Bronchial epithelial cell (primary cell): ENCODE measurements at regions not wholly inside any gene's neighbourhood (a gene's known extent, or its start where the extent isn't known, plus 50 kb on each side); places are given as distances from the start of the nearest gene placed in this dataset.
A peak's percentile ranks its signal among the peaks of the same experiment; 100 is the strongest.

Source experiments
- DNase-seq: peaks from one replicate; pipeline ENCODE4 v3.0.0-alpha.2; 2010; ENCODE audit warnings: low read depth
- FAIRE-seq: peaks from 2 replicates; lab custom pipeline; 2011; peaks lifted over from hg19 to GRCh38; lab: Jason Lieb, UNC
- H3K27me3 ChIP-seq: 2 replicates; pipeline ENCODE4 v1.5.1; 2011; ENCODE audit warnings: low read length; ENCODE audit not compliant: control insufficient read depth, insufficient read depth
- H3K36me3 ChIP-seq: 2 replicates; pipeline ENCODE4 v1.5.1; 2011; ENCODE audit warnings: low read length; ENCODE audit not compliant: control insufficient read depth, insufficient read depth
- H3K4me3 ChIP-seq: 2 replicates; pipeline ENCODE4 v1.5.1; 2011; ENCODE audit warnings: mild to moderate bottlenecking, low read depth, low read length, control low read depth
- TF ChIP-seq, protein P1 (sequence below): IDR thresholded peaks from 2 replicates; pipeline ENCODE4 v1.5.1; 2011; ENCODE audit warnings: mild to moderate bottlenecking, moderate library complexity, low read length, control low read depth, inconsistent platforms; ENCODE audit not compliant: insufficient read depth, severe bottlenecking

DNA sequence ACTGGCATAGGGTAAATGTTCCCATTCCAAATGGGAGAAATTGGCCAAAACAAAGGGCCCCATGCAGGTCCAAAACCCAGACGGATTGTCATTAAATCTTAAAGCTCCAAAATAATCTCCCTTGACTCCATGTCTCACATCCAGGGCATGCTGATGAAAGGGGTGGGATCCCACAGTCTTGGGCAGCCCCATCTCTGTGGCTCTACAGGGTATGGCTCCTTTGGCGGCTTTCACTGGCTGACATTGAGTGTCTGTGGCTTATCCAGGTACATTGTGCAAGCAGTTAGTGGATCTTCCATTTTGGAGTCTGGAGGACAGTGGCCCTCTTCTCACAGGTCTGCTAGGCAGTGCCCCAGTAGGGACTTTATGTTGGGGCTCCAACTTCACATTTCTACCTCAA lies 772.9 kb upstream of the INTU start:
- no peaks in the 10 kb centered on the region for H3K36me3 ChIP-seq
- DNase-seq (no peak), FAIRE-seq (no peak)
- H3K4me3 ChIP-seq = no peak overlapping the region
- no peaks in the 10 kb centered on the region for H3K27me3 ChIP-seq
- TF ChIP-seq, protein P1, sequence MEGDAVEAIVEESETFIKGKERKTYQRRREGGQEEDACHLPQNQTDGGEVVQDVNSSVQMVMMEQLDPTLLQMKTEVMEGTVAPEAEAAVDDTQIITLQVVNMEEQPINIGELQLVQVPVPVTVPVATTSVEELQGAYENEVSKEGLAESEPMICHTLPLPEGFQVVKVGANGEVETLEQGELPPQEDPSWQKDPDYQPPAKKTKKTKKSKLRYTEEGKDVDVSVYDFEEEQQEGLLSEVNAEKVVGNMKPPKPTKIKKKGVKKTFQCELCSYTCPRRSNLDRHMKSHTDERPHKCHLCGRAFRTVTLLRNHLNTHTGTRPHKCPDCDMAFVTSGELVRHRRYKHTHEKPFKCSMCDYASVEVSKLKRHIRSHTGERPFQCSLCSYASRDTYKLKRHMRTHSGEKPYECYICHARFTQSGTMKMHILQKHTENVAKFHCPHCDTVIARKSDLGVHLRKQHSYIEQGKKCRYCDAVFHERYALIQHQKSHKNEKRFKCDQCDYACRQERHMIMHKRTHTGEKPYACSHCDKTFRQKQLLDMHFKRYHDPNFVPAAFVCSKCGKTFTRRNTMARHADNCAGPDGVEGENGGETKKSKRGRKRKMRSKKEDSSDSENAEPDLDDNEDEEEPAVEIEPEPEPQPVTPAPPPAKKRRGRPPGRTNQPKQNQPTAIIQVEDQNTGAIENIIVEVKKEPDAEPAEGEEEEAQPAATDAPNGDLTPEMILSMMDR = no peak

DNA sequence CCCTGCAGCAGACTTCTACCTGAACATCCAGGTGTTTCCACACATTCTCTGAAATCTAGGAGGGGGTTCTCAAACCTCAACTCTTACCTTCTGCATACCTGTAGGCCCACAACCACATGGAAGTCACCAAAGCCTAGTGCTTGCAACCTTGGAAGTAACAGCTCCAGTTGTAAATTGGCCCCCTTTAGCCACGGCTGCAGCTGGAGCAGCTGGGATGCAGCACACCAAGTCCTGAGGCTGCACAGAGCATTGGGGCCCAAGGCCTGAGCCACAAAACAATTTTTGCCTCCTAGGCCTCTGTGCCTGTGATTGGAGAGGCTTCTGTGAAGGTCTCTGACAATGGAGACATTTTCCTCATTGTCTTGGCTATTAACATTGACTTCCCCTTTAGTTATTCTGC lies 772.4 kb upstream of the INTU start:
- DNase-seq = no peak

DNA sequence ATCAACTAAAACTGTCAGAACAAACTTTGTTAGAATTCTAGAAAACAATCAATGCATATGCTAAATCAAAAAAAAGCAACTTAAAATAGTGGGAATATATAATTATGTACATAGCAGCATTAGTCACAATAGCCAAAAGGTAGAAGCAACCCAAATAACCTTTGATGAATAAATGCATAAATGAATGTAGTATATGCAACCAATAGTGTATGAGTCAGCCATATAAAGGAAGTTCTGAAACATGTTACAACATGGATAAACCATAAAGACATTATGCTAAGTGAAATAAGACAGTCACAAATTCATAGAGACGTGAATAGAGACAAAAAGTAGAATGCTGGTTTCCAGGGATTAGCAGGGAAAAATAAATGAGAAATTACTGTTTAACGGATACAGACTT lies 762.8 kb upstream of the INTU start:
- TF ChIP-seq, protein P1 = no peak
- Histone ChIP-seq H3K4me3 (no peak overlapping the region), H3K36me3 (no peaks in the 10 kb centered on the region), H3K27me3 (no peaks in the 10 kb centered on the region)
- DNase-seq = peak; percentile 94
- no peak for FAIRE-seq

More for the DNA sequence above, 772.4 kb upstream of the INTU start:
- no peak for FAIRE-seq
- Histone ChIP-seq H3K36me3 (no peaks in the 10 kb centered on the region), H3K4me3 (no peak overlapping the region), H3K27me3 (no peaks in the 10 kb centered on the region)
- TF ChIP-seq, protein P1 = no peak

DNA sequence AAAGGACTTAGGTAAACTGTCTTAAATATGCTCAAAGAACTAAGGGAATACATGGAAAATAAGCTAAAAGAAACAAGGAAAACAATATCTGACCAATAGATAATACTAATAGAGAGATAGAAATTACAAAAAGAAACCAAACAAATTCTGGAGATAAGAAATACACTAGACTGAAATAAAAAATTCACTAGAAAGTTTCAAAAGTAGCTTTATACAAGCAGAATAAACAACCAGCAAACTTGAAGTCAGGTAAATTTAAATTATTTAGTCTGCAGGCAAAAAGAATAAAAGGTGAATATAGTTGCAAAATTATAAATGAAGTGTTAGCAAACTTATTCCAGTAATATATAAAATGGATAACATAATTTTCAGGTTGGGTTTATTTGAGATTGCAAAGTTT lies 760.9 kb upstream of the INTU start:
- FAIRE-seq (no peak), DNase-seq (no peak)
- Histone ChIP-seq H3K4me3 (no peak overlapping the region), H3K36me3 (no peaks in the 10 kb centered on the region), H3K27me3 (no peaks in the 10 kb centered on the region)
- TF ChIP-seq, protein P1 = no peak

DNA sequence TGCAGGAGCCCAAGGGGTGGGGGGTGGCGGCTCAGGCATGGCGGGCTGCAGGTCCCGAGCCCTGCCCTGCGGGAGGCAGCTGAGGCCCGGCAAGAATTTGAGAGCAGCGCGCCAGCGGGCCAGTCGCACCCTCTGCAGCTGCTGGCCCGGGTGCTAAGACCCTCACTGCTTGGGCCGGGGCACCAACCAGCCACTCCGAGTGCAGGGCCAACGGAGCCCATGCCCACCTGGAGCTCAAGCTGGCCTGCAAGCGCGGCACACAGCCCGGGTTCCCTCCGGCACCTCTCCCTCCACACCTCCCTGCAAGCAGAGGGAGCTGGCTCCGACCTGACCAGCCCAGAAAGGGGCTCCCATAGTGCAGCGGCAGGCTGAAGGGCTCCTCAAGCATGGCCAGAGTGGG lies 758.2 kb upstream of the INTU start:
- no peaks in the 10 kb centered on the region for H3K36me3 ChIP-seq
- H3K27me3 ChIP-seq = no peaks in the 10 kb centered on the region
- DNase-seq (no peak), FAIRE-seq (no peak)
- H3K4me3 ChIP-seq = no peak overlapping the region
- TF ChIP-seq, protein P1 = no peak

DNA sequence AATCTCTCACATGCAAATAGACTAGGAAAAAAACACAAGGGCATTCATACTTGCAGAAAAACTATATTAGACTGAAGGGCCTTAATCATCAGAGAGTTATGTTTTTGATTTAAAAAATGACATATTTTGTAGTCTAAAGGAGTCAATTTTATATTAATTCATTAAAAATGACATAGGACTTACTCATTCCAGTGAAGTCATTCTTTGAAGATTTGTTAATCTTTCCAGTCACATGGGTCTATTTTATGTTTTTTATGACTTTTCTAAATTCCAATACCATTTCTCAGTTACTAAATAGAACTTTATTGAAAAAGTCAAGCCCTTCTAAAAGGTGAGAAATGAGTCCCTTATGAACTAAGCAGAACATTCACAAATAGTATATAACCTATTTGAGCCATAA lies 743.8 kb upstream of the INTU start:
- Histone ChIP-seq H3K36me3 (no peaks in the 10 kb centered on the region), H3K4me3 (no peak overlapping the region), H3K27me3 (no peaks in the 10 kb centered on the region)
- FAIRE-seq (no peak), DNase-seq (peak; percentile 43)
- TF ChIP-seq, protein P1 = no peak
